GM12878 (cell line): ENCODE measurements at regions not wholly inside any gene's neighbourhood (a gene's known extent, or its start where the extent isn't known, plus 50 kb on each side); places are given as distances from the start of the nearest gene placed in this dataset.
"Not testable (repeated sequence)": the region's sequence is repeated elsewhere in the genome, so short reads cannot be mapped to it uniquely, and the experiment has no call there.

Experiments used
- ATAC-seq: fragments of 200-7000 bp; cut with Tn5 transposase; 3 replicates; pipeline ENCODE4 v1.9.1; 2020; ENCODE audit warnings: mild to moderate bottlenecking, moderate library complexity
- BruUV-seq: library from RNA; stranded (reverse); fragments of 400-500 nt; replicated peaks from 2 replicates; lab custom pipeline; 2021; lab: Mats Ljungman, UMichigan
- CTCF ChIA-PET: fragments of 300-600 bp; sonication (Branson Sonifier 250); formaldehyde crosslinking; extraction: SDS; loops from one replicate; lab custom pipeline; 2021; ENCODE audit warnings: inconsistent platforms; lab: Yijun Ruan, JAX
- POLR2A ChIA-PET: fragments of 350-600 bp; formaldehyde crosslinking; extraction: SDS; loops from one replicate; lab custom pipeline; 2021; ENCODE audit warnings: inconsistent platforms; lab: Charles Lee
- RAD21 ChIA-PET: fragments of 300-600 bp; sonication (Branson Sonifier 250); formaldehyde crosslinking; loops from one replicate; lab custom pipeline; 2023; ENCODE audit warnings: antibody characterized with exemption; ENCODE audit not compliant: unreplicated experiment; lab: Charles Lee
- SMC1A ChIA-PET: fragments of 300-600 bp; sonication (Branson Sonifier 250); formaldehyde crosslinking; loops from one replicate; lab custom pipeline; 2023; ENCODE audit not compliant: unreplicated experiment, uncharacterized antibody; lab: Charles Lee
- DNase-seq: peaks from one replicate; pipeline ENCODE4 v3.0.0-alpha.2; 2011; ENCODE audit warnings: low read depth, low spot score
- FAIRE-seq: peaks from 3 replicates; lab custom pipeline; 2011; peaks lifted over from hg19 to GRCh38; lab: Jason Lieb, UNC
- H2AFZ ChIP-seq: 2 replicates; pipeline ENCODE4 v1.6.0; 2011; ENCODE audit warnings: low read depth, low read length, control low read depth; ENCODE audit not compliant: control insufficient read depth
- H3K27ac ChIP-seq: 2 replicates; pipeline ENCODE4 v1.5.1; 2011; ENCODE audit warnings: control low read depth; ENCODE audit not compliant: control insufficient read depth, insufficient read depth
- H3K27me3 ChIP-seq, 2 experiments: replicated peaks in 1 of 2; 2 replicates each; pipeline versions ENCODE4 v1.6.0 to v1.6.1; 2011; ENCODE audit warnings: low read length in 1 of 2; ENCODE audit not compliant: control insufficient read depth in 2 of 2, insufficient read depth in 2 of 2
- H3K36me3 ChIP-seq, 2 experiments: 2 replicates each; pipeline ENCODE4 v1.5.1; 2011; ENCODE audit warnings: low read length in 1 of 2; ENCODE audit not compliant: control insufficient read depth in 2 of 2, insufficient read depth in 2 of 2
- H3K4me1 ChIP-seq: 2 replicates; pipeline ENCODE4 v1.6.1; 2011; ENCODE audit warnings: mild to moderate bottlenecking, low read length, moderate library complexity, mixed read lengths; ENCODE audit not compliant: control insufficient read depth, insufficient read depth
- H3K4me2 ChIP-seq: 2 replicates; pipeline ENCODE4 v1.6.0; 2011; ENCODE audit warnings: control low read depth; ENCODE audit not compliant: control insufficient read depth, insufficient read depth
- H3K4me3 ChIP-seq: fragments of 200-600 bp; sonication (generic); 2 replicates; pipeline ENCODE4 v1.5.1; 2016
- H3K79me2 ChIP-seq: 2 replicates; pipeline ENCODE4 v1.6.0; 2011; ENCODE audit warnings: low read length; ENCODE audit not compliant: control insufficient read depth, insufficient read depth
- H3K9ac ChIP-seq: 2 replicates; pipeline ENCODE4 v1.8.0; 2011; ENCODE audit warnings: low read length, control low read depth, mixed read lengths; ENCODE audit not compliant: control insufficient read depth, insufficient read depth
- H3K9me3 ChIP-seq: replicated peaks from 3 replicates; pipeline ENCODE4 v1.5.1; 2011; ENCODE audit warnings: mild to moderate bottlenecking, low read length; ENCODE audit not compliant: control insufficient read depth, insufficient read depth
- H4K20me1 ChIP-seq: 2 replicates; pipeline ENCODE4 v1.6.0; 2011; ENCODE audit not compliant: control insufficient read depth, insufficient read depth
- CBX3 ChIP-seq: fragments of 200-600 bp; sonication (generic); IDR thresholded peaks from 2 replicates; pipeline ENCODE4 v1.6.1; 2016; ENCODE audit warnings: low read depth, borderline replicate concordance
- FOXM1 ChIP-seq: IDR thresholded peaks from 2 replicates; pipeline ENCODE4 v1.6.1; 2012; ENCODE audit warnings: low read depth, mild to moderate bottlenecking, inconsistent platforms, low read length, moderate library complexity
- HDAC2 ChIP-seq: fragments of 200-600 bp; sonication (generic); IDR thresholded peaks from 2 replicates; pipeline ENCODE4 v1.6.1; 2017
- TBL1XR1 ChIP-seq: IDR thresholded peaks from 2 replicates; pipeline ENCODE4 v1.6.1; 2012; ENCODE audit warnings: low read depth, low read length, improper control_type of control experiment
- WRNIP1 ChIP-seq: IDR thresholded peaks from 2 replicates; pipeline ENCODE4 v1.6.1; 2011; ENCODE audit warnings: low read depth, low read length, improper control_type of control experiment, borderline replicate concordance
- WGBS: methylation state at CpG from one replicate; pipeline ENCODE4 v1.1.6; 2016; ENCODE audit warnings: low lambda C conversion rate; ENCODE audit not compliant: insufficient replicate concordance, insufficient coverage; ENCODE audit errors: missing lambda C conversion rate; 5-methylcytosine and 5-hydroxymethylcytosine counted together
- in situ Hi-C: fragments of 300-500 bp; cut with MboI; formaldehyde crosslinking; loops from 9 replicates; pipeline ENCODE4 v1.14.3; 2018; ENCODE audit warnings: mixed read lengths
- intact Hi-C: fragments of 100-400 bp; cut with micrococcal nuclease; formaldehyde crosslinking; loops from one replicate; pipeline ENCODE4 v1.14.2; 2022; ENCODE audit not compliant: unreplicated experiment

GRCh38 chr6:144423167-144423566 lies 138.0 kb downstream of the UTRN start:
- Histone ChIP-seq H4K20me1 (no peaks in the 10 kb centered on the region), H3K9me3 (no peaks in the 10 kb centered on the region)
- WGBS = 81% methylated on average over 3 of the region's 3 CpGs
- ATAC-seq = no peak
- in situ Hi-C loops = no loop called here
- SMC1A ChIA-PET = interaction anchor here (1.0 kb wide), 1 partner anchor 91 kb away, joined by 3 read pairs; no protein-coding TSS in a partner anchor
- RAD21 ChIA-PET = no interaction called here
- BruUV-seq = no TSS peak
- TF ChIP-seq CBX3 = no peak
- TF ChIP-seq, all 136 proteins: peak for 0
- Histone ChIP-seq H3K79me2 (peaks cover 2% of the 10 kb centered on the region), H2AFZ (no peak overlapping the region), H3K4me2 (no peak overlapping the region), H3K27me3 (no peaks in the 10 kb centered on the region), H3K4me3 (no peak overlapping the region), H3K36me3 (peaks cover 4 to 20% of the 10 kb centered on the region in 2 experiments), H3K27ac (no peak overlapping the region), H3K4me1 (no peaks in the 10 kb centered on the region), H3K9ac (no peak overlapping the region)
- intact Hi-C loops = no loop called here
- DNase-seq = no peak
- CTCF ChIA-PET = no interaction called here
- FAIRE-seq = no peak
- POLR2A ChIA-PET = no interaction called here

- H4K20me1 ChIP-seq = no peaks in the 10 kb centered on the region
- CTCF ChIA-PET = no interaction called here
- no peak for DNase-seq
- H3K4me1 ChIP-seq = no peaks in the 10 kb centered on the region
- H3K79me2 ChIP-seq = no peaks in the 10 kb centered on the region
- H3K4me3 ChIP-seq = no peak overlapping the region
- TF ChIP-seq HDAC2 (no peak), WRNIP1 (no peak), FOXM1 (no peak), TBL1XR1 (no peak)
- TF ChIP-seq, all 136 proteins: peak for 0
- FAIRE-seq (no peak), ATAC-seq (no peak)
- POLR2A ChIA-PET = no interaction called here
- Histone ChIP-seq H2AFZ (no peak overlapping the region), H3K27me3 (no peaks in the 10 kb centered on the region), H3K36me3 (peaks cover 3 to 21% of the 10 kb centered on the region in 2 experiments), H3K9me3 (no peaks in the 10 kb centered on the region), H3K9ac (no peak overlapping the region), H3K4me2 (no peak overlapping the region), H3K27ac (no peak overlapping the region)
- RAD21 ChIA-PET = no interaction called here
- in situ Hi-C loops (no loop called here), intact Hi-C loops (no loop called here)
- BruUV-seq = no TSS peak
- WGBS = 91% methylated on average over 1 of the region's 1 CpG
- SMC1A ChIA-PET = interaction anchor here (0.6 to 1.5 kb wide), 5 partner anchors 14 to 87 kb away, joined by 3 to 4 read pairs (median 3); no protein-coding TSS in a partner anchor
Measured at GRCh38 chr6:144429753-144430152, 144.6 kb downstream of the UTRN start.

GRCh38 chr6:144433446-144433845 lies 148.3 kb downstream of the UTRN start:
- H3K36me3 ChIP-seq = peaks cover 1 to 16% of the 10 kb centered on the region in 2 experiments; a peak in 3 of 4 replicates
- SMC1A ChIA-PET, CTCF ChIA-PET, FAIRE-seq, H3K27me3 ChIP-seq, intact Hi-C loops, H3K9me3 ChIP-seq, H3K79me2 ChIP-seq, H3K4me3 ChIP-seq, H3K4me2 ChIP-seq, H3K9ac ChIP-seq, H3K27ac ChIP-seq, ATAC-seq, POLR2A ChIA-PET, H2AFZ ChIP-seq, in situ Hi-C loops, RAD21 ChIA-PET, DNase-seq, H3K4me1 ChIP-seq, BruUV-seq, H4K20me1 ChIP-seq: not testable (repeated sequence)
- 98% methylated on average over 19 of the region's 24 CpGs for WGBS
